ENCODE measurements at regions not wholly inside any gene's neighbourhood (a gene's known extent, or its start where the extent isn't known, plus 50 kb on each side); places are given as distances from the start of the nearest gene placed in this dataset.
A peak's percentile ranks its signal among the peaks of the same experiment; 100 is the strongest.

DNA sequence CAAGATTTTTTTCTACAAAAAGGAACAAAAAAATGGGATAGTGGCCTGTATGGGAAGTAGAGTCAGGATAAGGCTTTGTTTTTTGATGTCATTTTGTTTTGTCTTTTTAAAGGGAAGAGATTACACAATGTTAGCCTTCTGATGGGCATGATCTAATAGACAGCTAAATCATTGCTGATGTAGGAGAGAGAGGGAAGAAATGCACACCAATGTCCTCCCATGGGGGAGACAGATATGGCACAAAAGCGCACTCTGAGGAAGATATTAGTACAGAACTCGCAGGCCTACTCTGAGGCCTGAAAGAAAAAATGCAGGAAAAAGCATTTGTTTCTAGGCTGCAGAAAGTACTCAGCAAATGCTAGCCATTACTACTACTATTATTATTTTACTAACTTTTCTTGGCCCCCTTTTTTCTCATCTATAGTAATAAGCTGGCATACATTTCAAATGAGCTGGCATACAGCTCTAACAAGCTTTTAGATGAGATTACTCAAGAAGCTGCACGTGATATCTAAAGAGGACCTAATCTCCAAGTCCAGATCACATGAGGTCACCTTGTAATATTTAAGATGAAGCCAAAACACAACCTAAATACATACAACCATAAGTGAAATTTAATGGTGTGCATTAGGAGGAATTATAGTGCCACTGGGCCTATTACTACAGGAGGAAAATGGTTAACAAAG lies 269.4 kb upstream of the TANK start:
- DNase-seq: no peak
- intact Hi-C loops (cut with DNase I): no loop called here

DNA sequence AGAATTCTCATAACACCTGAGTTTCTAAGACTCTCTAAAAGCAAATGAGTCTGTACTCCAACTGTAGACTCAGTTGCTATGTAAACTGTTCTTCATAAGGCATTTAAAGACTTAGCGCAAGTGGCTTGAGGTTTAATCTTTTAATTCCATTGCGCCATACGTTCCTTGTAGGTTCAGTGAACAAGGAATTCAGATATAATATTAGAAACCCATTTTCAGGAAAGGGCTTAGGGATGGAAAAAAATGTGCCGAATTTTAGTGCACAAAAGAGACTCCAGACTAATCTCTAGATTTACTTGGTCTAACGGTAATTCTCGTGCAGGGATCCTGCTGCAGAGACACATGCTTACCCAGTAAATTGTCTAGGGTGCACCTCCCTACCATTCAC lies 268.9 kb upstream of the TANK start:
- intact Hi-C loops (cut with DNase I): no loop called here

DNA sequence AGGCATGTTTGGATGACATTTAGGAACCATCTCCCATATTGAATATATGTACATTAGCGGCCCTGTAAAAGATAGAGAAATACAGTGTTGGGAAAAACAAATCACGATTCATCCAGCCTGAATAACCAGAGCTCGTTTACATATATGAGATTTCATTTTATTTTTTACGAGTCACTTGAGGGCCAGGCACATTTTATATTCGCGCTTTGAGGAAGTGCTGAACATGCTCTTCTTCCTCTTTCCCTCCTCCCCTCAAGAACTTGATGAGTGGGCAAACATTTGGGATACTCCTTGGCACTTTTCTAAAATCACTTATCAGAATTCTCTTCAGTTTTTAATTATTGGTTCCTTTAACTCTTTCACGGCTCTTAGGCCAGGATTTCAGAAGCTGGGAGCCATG lies 268.0 kb upstream of the TANK start:
- intact Hi-C loops (cut with DNase I): no loop called here
- no peak for DNase-seq

More for the DNA sequence above, 268.9 kb upstream of the TANK start:
- DNase-seq: no peak

DNA sequence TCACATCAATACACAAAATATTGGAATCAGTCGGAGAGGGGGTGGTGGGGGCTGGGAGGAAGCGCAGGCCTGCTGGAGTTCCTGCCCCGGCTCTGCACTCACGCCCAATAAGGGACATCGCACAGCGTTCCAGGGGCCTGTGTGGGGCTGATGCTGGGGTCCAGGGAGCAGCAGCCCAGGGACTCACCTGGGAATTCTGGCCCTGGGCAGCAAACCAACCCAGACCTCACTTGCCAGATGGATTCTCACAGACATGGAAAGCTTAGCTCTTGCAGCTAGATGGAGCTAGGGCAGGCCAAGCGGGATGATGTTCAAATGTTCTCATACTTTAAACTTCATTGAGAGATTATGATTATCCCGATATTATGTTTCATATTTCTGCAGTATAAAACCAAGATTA lies 266.6 kb upstream of the TANK start:
- intact Hi-C loops (cut with DNase I): no loop called here
- no peak for DNase-seq

DNA sequence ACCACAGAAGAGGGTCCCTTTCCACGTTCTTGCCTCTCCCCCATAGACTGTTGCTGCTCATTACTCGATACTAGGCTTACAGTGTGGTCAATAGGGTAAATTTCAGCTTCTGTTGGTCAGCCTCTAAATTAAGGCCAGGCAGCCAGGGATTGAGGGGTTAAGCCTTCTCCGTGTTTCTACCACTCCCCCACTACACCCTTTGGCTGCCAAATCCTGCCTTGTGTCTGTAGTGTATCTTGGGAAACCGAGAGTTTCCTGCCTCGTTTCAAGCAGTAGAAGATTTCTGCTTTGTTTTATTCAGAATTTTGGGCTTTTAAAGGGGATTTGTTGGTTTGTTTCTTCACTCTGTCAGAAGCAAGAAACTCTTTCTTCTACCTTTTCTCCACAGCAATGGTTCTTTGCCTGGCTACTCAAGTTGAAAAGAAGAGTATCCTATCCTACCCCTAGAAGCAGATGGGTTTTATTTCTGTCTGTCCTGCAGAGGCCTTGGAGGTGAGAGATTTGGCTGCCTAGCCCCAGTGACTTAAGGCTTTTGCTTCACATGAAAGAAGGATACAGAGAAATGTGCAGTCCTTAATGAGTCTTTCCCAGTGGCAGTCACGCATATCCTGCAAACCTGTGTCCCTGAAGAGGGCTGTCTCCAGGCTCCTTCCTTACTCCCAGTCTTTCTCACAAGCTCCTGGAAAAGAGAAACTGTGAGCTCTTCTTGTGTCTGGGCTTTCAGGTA lies 261.5 kb upstream of the TANK start:
- DNase-seq: no peak
- intact Hi-C loops (cut with DNase I): no loop called here

DNA sequence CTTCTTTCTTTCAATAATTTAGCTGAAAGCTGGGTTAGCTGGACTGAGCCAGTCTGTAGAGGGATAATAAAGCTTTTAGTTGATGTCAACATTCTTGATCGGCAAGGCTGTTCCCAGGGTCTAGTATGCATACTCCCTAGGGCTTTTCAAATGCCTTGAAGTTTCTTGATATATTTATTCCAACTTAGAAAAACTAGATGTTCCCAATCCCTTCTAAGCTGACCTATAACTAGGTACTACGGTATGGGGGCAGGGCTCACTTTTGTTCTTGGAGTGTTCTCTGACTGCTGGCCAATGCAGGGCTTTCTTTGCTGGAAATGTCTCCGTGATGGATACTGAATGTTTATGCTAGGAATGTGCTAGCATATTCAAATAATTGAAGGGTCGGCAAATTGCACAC lies 258.6 kb upstream of the TANK start:
- DNase-seq: no peak
- intact Hi-C loops (cut with DNase I): no loop called here

DNA sequence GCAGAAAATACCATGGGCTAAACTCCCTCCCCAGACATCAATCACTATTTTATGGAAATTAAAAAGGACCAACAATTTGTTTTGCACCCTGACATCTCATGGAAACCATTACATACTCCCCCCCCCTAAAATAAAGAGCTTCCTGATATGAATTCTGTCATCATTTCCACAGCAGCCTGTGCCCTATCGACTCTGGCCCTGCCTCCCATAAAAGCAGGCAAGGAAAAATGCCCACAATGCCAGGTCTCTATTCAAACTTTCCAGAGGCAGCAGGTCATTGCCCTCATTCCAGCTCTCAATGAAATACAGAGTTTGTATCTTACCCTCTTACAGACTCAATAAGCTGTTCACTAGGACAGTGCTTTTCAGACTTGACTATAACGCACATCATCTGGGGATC lies 254.4 kb upstream of the TANK start:
- intact Hi-C loops (cut with DNase I): no loop called here
- no peak for DNase-seq

- no peak for DNase-seq
- intact Hi-C loops (cut with DNase I): no loop called here
Measured at GRCh38 chr2:160906878-160907277, 253.3 kb upstream of the TANK start.

- intact Hi-C loops (cut with DNase I): no loop called here
Measured at GRCh38 chr2:160907738-160908137, 252.5 kb upstream of the TANK start.

DNA sequence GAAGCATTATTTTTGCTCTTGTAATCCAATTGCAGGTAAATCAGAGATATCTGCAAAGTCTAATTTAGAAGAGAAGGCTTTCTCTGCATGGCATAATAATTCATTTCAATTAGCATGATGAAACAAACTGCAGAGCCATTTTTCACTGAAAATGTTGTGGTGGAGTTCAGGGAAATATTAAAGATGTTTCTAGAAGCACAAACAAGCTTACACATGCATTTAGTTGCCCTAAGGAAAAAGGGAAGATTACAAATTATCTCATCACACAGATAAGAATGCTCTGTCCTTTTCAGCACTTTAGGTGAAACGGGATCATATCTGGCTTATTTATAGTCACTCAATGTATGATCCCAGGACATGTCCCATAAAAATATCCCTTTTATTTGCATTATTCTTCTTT lies 252.1 kb upstream of the TANK start:
- intact Hi-C loops (cut with DNase I): no loop called here
- no peak for DNase-seq

More at GRCh38 chr2:160907738-160908137, 252.5 kb upstream of the TANK start:
- no peak for DNase-seq

GRCh38 chr2:160909781-160910242 lies 250.4 kb upstream of the TANK start:
- intact Hi-C loops (cut with DNase I): no loop called here

DNA sequence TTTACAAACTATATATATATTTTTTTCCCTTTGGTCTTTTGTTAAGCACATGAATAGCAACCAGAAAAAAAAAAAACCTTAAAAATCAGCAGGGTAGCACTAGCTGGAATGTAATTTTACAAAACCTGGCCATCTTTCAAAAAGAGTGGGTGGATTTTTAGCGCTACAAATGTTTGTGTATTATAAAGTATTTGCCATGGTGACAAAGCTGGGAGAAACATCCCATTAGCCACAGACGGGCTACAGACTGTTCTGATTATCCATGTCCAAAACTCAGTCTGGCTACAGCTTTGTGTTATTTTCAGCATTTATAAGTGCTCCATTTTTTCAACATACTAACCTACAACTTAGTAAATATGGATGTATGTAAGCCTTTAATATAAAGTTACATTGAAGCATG lies 249.5 kb upstream of the TANK start:
- intact Hi-C loops (cut with DNase I): no loop called here
- DNase-seq: no peak

More at GRCh38 chr2:160909781-160910242, 250.4 kb upstream of the TANK start:
- no peak for DNase-seq

DNA sequence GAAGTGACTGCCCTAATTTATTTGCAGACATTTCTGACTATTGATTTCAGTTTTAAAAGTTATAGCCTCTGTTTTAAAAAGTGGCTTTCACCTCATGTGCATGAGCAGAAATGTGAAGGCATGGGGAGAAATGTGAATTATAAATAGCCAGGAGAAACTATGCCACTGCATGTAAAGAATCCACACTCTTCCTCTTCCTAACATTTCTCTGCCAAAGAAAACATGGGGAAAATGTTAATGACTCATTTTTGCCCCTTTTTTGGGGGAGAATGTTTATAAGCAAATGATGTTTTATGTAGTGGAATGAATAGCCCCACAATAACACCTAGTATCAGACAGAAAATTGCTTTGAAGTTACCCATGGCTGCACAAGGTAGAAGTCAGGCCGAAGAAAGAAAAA lies 249.0 kb upstream of the TANK start:
- DNase-seq: no peak
- intact Hi-C loops (cut with DNase I): no loop called here

- no peak for DNase-seq
- intact Hi-C loops (cut with DNase I): no loop called here
Measured at GRCh38 chr2:160912276-160912675, 248.0 kb upstream of the TANK start.

GRCh38 chr2:160913323-160913722 lies 246.9 kb upstream of the TANK start:
- intact Hi-C loops (cut with DNase I): no loop called here
- DNase-seq: no peak

- DNase-seq: no peak
- intact Hi-C loops (cut with DNase I): no loop called here
Measured at GRCh38 chr2:160914217-160914616, 246.0 kb upstream of the TANK start.

GRCh38 chr2:160916300-160916699 lies 243.9 kb upstream of the TANK start:
- DNase-seq: no peak
- intact Hi-C loops (cut with DNase I): no loop called here

DNA sequence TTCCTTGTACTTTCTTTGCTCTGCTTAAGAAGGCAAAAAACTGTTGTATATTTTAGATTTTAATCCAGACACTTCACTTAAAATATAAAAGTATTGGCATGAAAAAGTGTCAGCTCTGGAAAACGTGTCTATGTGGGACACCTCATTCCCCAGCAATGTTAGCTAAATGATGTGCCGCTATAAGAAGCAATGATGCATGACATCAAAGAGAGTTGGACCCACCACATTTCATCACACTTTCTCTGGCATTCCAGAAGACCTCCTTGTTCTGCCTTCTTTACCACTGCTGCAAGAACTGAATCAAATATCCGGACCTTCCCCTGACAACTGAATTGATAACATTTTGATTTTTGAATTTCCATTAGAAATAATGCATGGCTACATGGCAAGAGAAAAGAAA lies 242.4 kb upstream of the TANK start:
- intact Hi-C loops (cut with DNase I): no loop called here
- DNase-seq: no peak

GRCh38 chr2:160918258-160918657 lies 242.0 kb upstream of the TANK start:
- intact Hi-C loops (cut with DNase I): no loop called here
- DNase-seq: no peak

- intact Hi-C loops (cut with DNase I): no loop called here
- peak in 37 of 42 donors; percentile 2 to 57 (median 27) for DNase-seq
Measured at GRCh38 chr2:160918906-160919503, 241.2 kb upstream of the TANK start.

- intact Hi-C loops (cut with DNase I): no loop called here
- peak in 1 of 42 donors; percentile 6 for DNase-seq
Measured at GRCh38 chr2:160920061-160920460, 240.2 kb upstream of the TANK start.

Measured in head of caudate nucleus (tissue), 42 donors.